ENCODE measurements at regions not wholly inside any gene's neighbourhood (a gene's known extent, or its start where the extent isn't known, plus 50 kb on each side); places are given as distances from the start of the nearest gene placed in this dataset.

DNA sequence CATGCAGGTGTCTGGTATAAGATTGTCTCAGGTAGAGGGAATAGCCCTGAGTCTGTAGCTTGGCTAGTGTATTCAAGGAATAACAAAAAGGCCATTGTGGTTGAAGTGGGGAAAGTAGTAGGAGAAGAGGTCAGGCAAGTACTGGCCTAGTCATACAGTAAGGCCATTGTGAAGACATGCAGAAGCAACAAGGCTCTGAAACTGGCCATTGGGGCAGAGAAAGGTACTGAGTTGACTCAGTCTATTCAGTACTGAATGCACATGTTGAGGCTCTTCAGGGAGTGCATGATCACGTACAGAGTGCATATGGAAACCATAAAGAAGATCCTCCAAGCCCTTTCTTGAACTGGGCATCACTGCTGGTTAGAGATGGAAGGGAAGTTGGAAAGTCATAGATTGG is 477.6 kb downstream of the SOX6 start:
- H3K4me3 ChIP-seq, result no peak overlapping the region
- ChIA-PET CTCF (ENCODE audit: low intra/inter-chr PET ratio) (no interaction called here), POLR2A (interaction anchor here (1.1 kb wide), 1 partner anchor 11 kb away, joined by 3 read pairs; no protein-coding TSS in a partner anchor)
- 0% methylated on average over 1 of the region's 1 CpG for WGBS (ENCODE audit: insufficient coverage, low coverage, missing lambda C conversion rate)
- BruUV-seq (replicated peaks), result no TSS peak
- ATAC-seq (no peak), DNase-seq (ENCODE audit: extremely low read depth in 1 of 4, low spot score in 3 of 4) (no peak), FAIRE-seq (no peak)
- no peaks in the 10 kb centered on the region for H3K36me3 ChIP-seq (ENCODE audit: control insufficient read depth, insufficient read depth, low read length)
- H4K20me1 ChIP-seq (replicated peaks; ENCODE audit: control insufficient read depth, insufficient read depth, low read length), result no peaks in the 10 kb centered on the region
- H3K27ac ChIP-seq (ENCODE audit: extremely low read depth, low read depth, low read length), result no peak overlapping the region
- no peaks in the 10 kb centered on the region for H3K9me3 ChIP-seq (replicated peaks; ENCODE audit: control insufficient read depth, insufficient read depth, low read depth, low read length)
- H3K4me1 ChIP-seq (replicated peaks in 1 of 2; ENCODE audit: control insufficient read depth in 2 of 2, insufficient read depth in 2 of 2, low read length in 2 of 2), result no peaks in the 10 kb centered on the region; a peak in 2 of 5 replicates
- H3K27me3 ChIP-seq (ENCODE audit: control insufficient read depth in 2 of 2, insufficient read depth in 2 of 2, low read length in 2 of 2), result 0 out of 5 replicates have a peak, but pooled peaks cover 0 to 5% of the 10 kb centered on the region in 2 experiments
- no peaks in the 10 kb centered on the region for H3K9me1 ChIP-seq (ENCODE audit: control insufficient read depth, insufficient read depth, low read length)
- H3K4me2 ChIP-seq (ENCODE audit: insufficient read depth, low read length), result no peak overlapping the region
- TF ChIP-seq PRPF4 (IDR thresholded peaks at IDR 0.05; ENCODE audit: insufficient read depth, low read depth, low read length, poor library complexity, severe bottlenecking) (no peak), RBM17 (IDR thresholded peaks at IDR 0.05; ENCODE audit: borderline replicate concordance, low read depth, low read length) (no peak), TBL1XR1 (IDR thresholded peaks at IDR 0.05; ENCODE audit: low read length in 2 of 2) (no peak), CSDE1 (IDR thresholded peaks at IDR 0.05) (no peak)
- TF ChIP-seq, protein P1, sequence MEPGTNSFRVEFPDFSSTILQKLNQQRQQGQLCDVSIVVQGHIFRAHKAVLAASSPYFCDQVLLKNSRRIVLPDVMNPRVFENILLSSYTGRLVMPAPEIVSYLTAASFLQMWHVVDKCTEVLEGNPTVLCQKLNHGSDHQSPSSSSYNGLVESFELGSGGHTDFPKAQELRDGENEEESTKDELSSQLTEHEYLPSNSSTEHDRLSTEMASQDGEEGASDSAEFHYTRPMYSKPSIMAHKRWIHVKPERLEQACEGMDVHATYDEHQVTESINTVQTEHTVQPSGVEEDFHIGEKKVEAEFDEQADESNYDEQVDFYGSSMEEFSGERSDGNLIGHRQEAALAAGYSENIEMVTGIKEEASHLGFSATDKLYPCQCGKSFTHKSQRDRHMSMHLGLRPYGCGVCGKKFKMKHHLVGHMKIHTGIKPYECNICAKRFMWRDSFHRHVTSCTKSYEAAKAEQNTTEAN (CRISPR knock-in tag; IDR thresholded peaks at IDR 0.05), result no peak
- no peak overlapping the region for H2AFZ ChIP-seq (ENCODE audit: low read depth, low read length)
- in situ Hi-C loops (cut with MboI) (no loop called here), intact Hi-C loops (cut with micrococcal nuclease) (no loop called here)
- no peak overlapping the region for H3K9ac ChIP-seq (ENCODE audit: insufficient read depth in 1 of 2, low read depth in 2 of 2, low read length in 2 of 2)
- H3K79me2 ChIP-seq (ENCODE audit: control insufficient read depth, insufficient read depth, low read length), result no peaks in the 10 kb centered on the region
